GM12878 (cell line): ENCODE measurements at regions not wholly inside any gene's neighbourhood (a gene's known extent, or its start where the extent isn't known, plus 50 kb on each side); places are given as distances from the start of the nearest gene placed in this dataset.

Experiments used
- ATAC-seq: fragments of 200-7000 bp; cut with Tn5 transposase; 3 replicates; pipeline ENCODE4 v1.9.1; 2020; ENCODE audit warnings: mild to moderate bottlenecking, moderate library complexity
- BruUV-seq: library from RNA; stranded (reverse); fragments of 400-500 nt; replicated peaks from 2 replicates; lab custom pipeline; 2021; lab: Mats Ljungman, UMichigan
- CTCF ChIA-PET: fragments of 300-600 bp; sonication (Branson Sonifier 250); formaldehyde crosslinking; extraction: SDS; loops from one replicate; lab custom pipeline; 2021; ENCODE audit warnings: inconsistent platforms; lab: Yijun Ruan, JAX
- POLR2A ChIA-PET: fragments of 350-600 bp; formaldehyde crosslinking; extraction: SDS; loops from one replicate; lab custom pipeline; 2021; ENCODE audit warnings: inconsistent platforms; lab: Charles Lee
- RAD21 ChIA-PET: fragments of 300-600 bp; sonication (Branson Sonifier 250); formaldehyde crosslinking; loops from one replicate; lab custom pipeline; 2023; ENCODE audit warnings: antibody characterized with exemption; ENCODE audit not compliant: unreplicated experiment; lab: Charles Lee
- SMC1A ChIA-PET: fragments of 300-600 bp; sonication (Branson Sonifier 250); formaldehyde crosslinking; loops from one replicate; lab custom pipeline; 2023; ENCODE audit not compliant: unreplicated experiment, uncharacterized antibody; lab: Charles Lee
- DNase-seq: peaks from one replicate; pipeline ENCODE4 v3.0.0-alpha.2; 2011; ENCODE audit warnings: low read depth, low spot score
- FAIRE-seq: peaks from 3 replicates; lab custom pipeline; 2011; peaks lifted over from hg19 to GRCh38; lab: Jason Lieb, UNC
- H2AFZ ChIP-seq: 2 replicates; pipeline ENCODE4 v1.6.0; 2011; ENCODE audit warnings: low read depth, low read length, control low read depth; ENCODE audit not compliant: control insufficient read depth
- H3K27ac ChIP-seq: 2 replicates; pipeline ENCODE4 v1.5.1; 2011; ENCODE audit warnings: control low read depth; ENCODE audit not compliant: control insufficient read depth, insufficient read depth
- H3K27me3 ChIP-seq, 2 experiments: replicated peaks in 1 of 2; 2 replicates each; pipeline versions ENCODE4 v1.6.0 to v1.6.1; 2011; ENCODE audit warnings: low read length in 1 of 2; ENCODE audit not compliant: control insufficient read depth in 2 of 2, insufficient read depth in 2 of 2
- H3K36me3 ChIP-seq, 2 experiments: 2 replicates each; pipeline ENCODE4 v1.5.1; 2011; ENCODE audit warnings: low read length in 1 of 2; ENCODE audit not compliant: control insufficient read depth in 2 of 2, insufficient read depth in 2 of 2
- H3K4me1 ChIP-seq: 2 replicates; pipeline ENCODE4 v1.6.1; 2011; ENCODE audit warnings: mild to moderate bottlenecking, low read length, moderate library complexity, mixed read lengths; ENCODE audit not compliant: control insufficient read depth, insufficient read depth
- H3K4me2 ChIP-seq: 2 replicates; pipeline ENCODE4 v1.6.0; 2011; ENCODE audit warnings: control low read depth; ENCODE audit not compliant: control insufficient read depth, insufficient read depth
- H3K4me3 ChIP-seq: fragments of 200-600 bp; sonication (generic); 2 replicates; pipeline ENCODE4 v1.5.1; 2016
- H3K79me2 ChIP-seq: 2 replicates; pipeline ENCODE4 v1.6.0; 2011; ENCODE audit warnings: low read length; ENCODE audit not compliant: control insufficient read depth, insufficient read depth
- H3K9ac ChIP-seq: 2 replicates; pipeline ENCODE4 v1.8.0; 2011; ENCODE audit warnings: low read length, control low read depth, mixed read lengths; ENCODE audit not compliant: control insufficient read depth, insufficient read depth
- H3K9me3 ChIP-seq: replicated peaks from 3 replicates; pipeline ENCODE4 v1.5.1; 2011; ENCODE audit warnings: mild to moderate bottlenecking, low read length; ENCODE audit not compliant: control insufficient read depth, insufficient read depth
- H4K20me1 ChIP-seq: 2 replicates; pipeline ENCODE4 v1.6.0; 2011; ENCODE audit not compliant: control insufficient read depth, insufficient read depth
- CEBPZ ChIP-seq: fragments of 150-350 bp; IDR thresholded peaks from 2 replicates; pipeline ENCODE4 v1.6.1; 2016; ENCODE audit warnings: low read depth, low read length
- CHD1 ChIP-seq: IDR thresholded peaks from 2 replicates; pipeline ENCODE4 v1.6.1; 2012; ENCODE audit warnings: low read depth, low read length, improper control_type of control experiment
- GABPA ChIP-seq: IDR thresholded peaks from 2 replicates; pipeline ENCODE4 v1.6.1; 2014; ENCODE audit warnings: antibody characterized with exemption, low read depth, mild to moderate bottlenecking, inconsistent platforms
- KLF5 ChIP-seq: fragments of 450-650 bp; IDR thresholded peaks from 2 replicates; pipeline ENCODE4 v1.6.1; 2014; ENCODE audit warnings: mild to moderate bottlenecking; ENCODE audit not compliant: partially characterized antibody
- NFYA ChIP-seq: IDR thresholded peaks from 2 replicates; pipeline ENCODE4 v1.6.1; 2011; ENCODE audit warnings: low read depth, mild to moderate bottlenecking, low read length, improper control_type of control experiment, borderline replicate concordance
- NFYB ChIP-seq: IDR thresholded peaks from 2 replicates; pipeline ENCODE4 v1.6.1; 2011; ENCODE audit warnings: low read depth, mild to moderate bottlenecking, low read length, improper control_type of control experiment, moderate library complexity; ENCODE audit not compliant: insufficient read depth
- POLR2A ChIP-seq: IDR thresholded peaks from 2 replicates; pipeline ENCODE4 v1.6.1; 2011; ENCODE audit warnings: low read depth, mild to moderate bottlenecking, low read length
- POLR2AphosphoS2 ChIP-seq: IDR thresholded peaks from 2 replicates; pipeline ENCODE4 v1.6.1; 2011; ENCODE audit warnings: low read depth, mild to moderate bottlenecking, low read length, improper control_type of control experiment, moderate library complexity
- RAD51 ChIP-seq: fragments of 450-650 bp; IDR thresholded peaks from 2 replicates; pipeline ENCODE4 v1.6.1; 2016; ENCODE audit warnings: moderate library complexity, mild to moderate bottlenecking, inconsistent platforms
- SMAD5 ChIP-seq: IDR thresholded peaks from 2 replicates; pipeline ENCODE4 v1.6.1; 2016; ENCODE audit warnings: antibody characterized with exemption, low read depth
- SUZ12 ChIP-seq: fragments of 200-600 bp; sonication (generic); IDR thresholded peaks from one replicate; pipeline ENCODE4 v1.6.1; 2018; ENCODE audit warnings: antibody characterized with exemption, mild to moderate bottlenecking; ENCODE audit not compliant: unreplicated experiment
- TCF12 ChIP-seq: IDR thresholded peaks from 2 replicates; pipeline ENCODE4 v1.6.1; 2011; ENCODE audit warnings: low read depth, mild to moderate bottlenecking, low read length
- TCF7 ChIP-seq: IDR thresholded peaks from 2 replicates; pipeline ENCODE4 v1.6.1; 2014; ENCODE audit warnings: antibody characterized with exemption, borderline replicate concordance
- WRNIP1 ChIP-seq: IDR thresholded peaks from 2 replicates; pipeline ENCODE4 v1.6.1; 2011; ENCODE audit warnings: low read depth, low read length, improper control_type of control experiment, borderline replicate concordance
- ZNF622 ChIP-seq: fragments of 450-650 bp; IDR thresholded peaks from 2 replicates; pipeline ENCODE4 v1.6.1; 2017; ENCODE audit warnings: mild to moderate bottlenecking, inconsistent platforms
- WGBS: methylation state at CpG from one replicate; pipeline ENCODE4 v1.1.6; 2016; ENCODE audit warnings: low lambda C conversion rate; ENCODE audit not compliant: insufficient replicate concordance, insufficient coverage; ENCODE audit errors: missing lambda C conversion rate; 5-methylcytosine and 5-hydroxymethylcytosine counted together
- in situ Hi-C: fragments of 300-500 bp; cut with MboI; formaldehyde crosslinking; loops from 9 replicates; pipeline ENCODE4 v1.14.3; 2018; ENCODE audit warnings: mixed read lengths
- intact Hi-C: fragments of 100-400 bp; cut with micrococcal nuclease; formaldehyde crosslinking; loops from one replicate; pipeline ENCODE4 v1.14.2; 2022; ENCODE audit not compliant: unreplicated experiment
- TF ChIP-seq, protein P1 (sequence below): fragments of 450-650 bp; IDR thresholded peaks from 2 replicates; pipeline ENCODE4 v1.6.1; 2017; ENCODE audit warnings: mild to moderate bottlenecking, moderate library complexity
- TF ChIP-seq, protein P2 (sequence below): fragments of 450-650 bp; IDR thresholded peaks from 2 replicates; pipeline ENCODE4 v1.6.1; 2017; ENCODE audit warnings: low read depth, mild to moderate bottlenecking, moderate library complexity

GRCh38 chr19:30629086-30629485, 256.9 kb downstream of the ZNF536 start:
- ChIA-PET POLR2A (no interaction called here), RAD21 (no interaction called here)
- in situ Hi-C loops, result no loop called here

More at GRCh38 chr19:30629086-30629485, 256.9 kb downstream of the ZNF536 start:
- 32% methylated on average over 5 of the region's 5 CpGs for WGBS
- Histone ChIP-seq H2AFZ (no peak overlapping the region), H3K27me3 (no peaks in the 10 kb centered on the region), H3K4me3 (no peak overlapping the region), H3K4me1 (no peaks in the 10 kb centered on the region), H3K79me2 (no peaks in the 10 kb centered on the region), H3K9me3 (no peaks in the 10 kb centered on the region; the same call in 2 of the 3 replicates), H3K4me2 (no peak overlapping the region), H4K20me1 (no peaks in the 10 kb centered on the region), H3K27ac (no peak overlapping the region), H3K36me3 (no peaks in the 10 kb centered on the region), H3K9ac (no peak overlapping the region)
- FAIRE-seq (no peak), DNase-seq (no peak), ATAC-seq (no peak)
- ChIA-PET SMC1A (no interaction called here), CTCF (no interaction called here)
- no TSS peak for BruUV-seq
- TF ChIP-seq KLF5 (no peak), SUZ12 (no peak), SMAD5 (no peak), POLR2AphosphoS2 (no peak), NFYA (no peak), POLR2A (no peak), RAD51 (no peak), GABPA (no peak), CEBPZ (no peak), WRNIP1 (no peak), ZNF622 (no peak), TCF7 (no peak), NFYB (no peak), TCF12 (no peak), CHD1 (no peak)
- TF ChIP-seq, protein P1, sequence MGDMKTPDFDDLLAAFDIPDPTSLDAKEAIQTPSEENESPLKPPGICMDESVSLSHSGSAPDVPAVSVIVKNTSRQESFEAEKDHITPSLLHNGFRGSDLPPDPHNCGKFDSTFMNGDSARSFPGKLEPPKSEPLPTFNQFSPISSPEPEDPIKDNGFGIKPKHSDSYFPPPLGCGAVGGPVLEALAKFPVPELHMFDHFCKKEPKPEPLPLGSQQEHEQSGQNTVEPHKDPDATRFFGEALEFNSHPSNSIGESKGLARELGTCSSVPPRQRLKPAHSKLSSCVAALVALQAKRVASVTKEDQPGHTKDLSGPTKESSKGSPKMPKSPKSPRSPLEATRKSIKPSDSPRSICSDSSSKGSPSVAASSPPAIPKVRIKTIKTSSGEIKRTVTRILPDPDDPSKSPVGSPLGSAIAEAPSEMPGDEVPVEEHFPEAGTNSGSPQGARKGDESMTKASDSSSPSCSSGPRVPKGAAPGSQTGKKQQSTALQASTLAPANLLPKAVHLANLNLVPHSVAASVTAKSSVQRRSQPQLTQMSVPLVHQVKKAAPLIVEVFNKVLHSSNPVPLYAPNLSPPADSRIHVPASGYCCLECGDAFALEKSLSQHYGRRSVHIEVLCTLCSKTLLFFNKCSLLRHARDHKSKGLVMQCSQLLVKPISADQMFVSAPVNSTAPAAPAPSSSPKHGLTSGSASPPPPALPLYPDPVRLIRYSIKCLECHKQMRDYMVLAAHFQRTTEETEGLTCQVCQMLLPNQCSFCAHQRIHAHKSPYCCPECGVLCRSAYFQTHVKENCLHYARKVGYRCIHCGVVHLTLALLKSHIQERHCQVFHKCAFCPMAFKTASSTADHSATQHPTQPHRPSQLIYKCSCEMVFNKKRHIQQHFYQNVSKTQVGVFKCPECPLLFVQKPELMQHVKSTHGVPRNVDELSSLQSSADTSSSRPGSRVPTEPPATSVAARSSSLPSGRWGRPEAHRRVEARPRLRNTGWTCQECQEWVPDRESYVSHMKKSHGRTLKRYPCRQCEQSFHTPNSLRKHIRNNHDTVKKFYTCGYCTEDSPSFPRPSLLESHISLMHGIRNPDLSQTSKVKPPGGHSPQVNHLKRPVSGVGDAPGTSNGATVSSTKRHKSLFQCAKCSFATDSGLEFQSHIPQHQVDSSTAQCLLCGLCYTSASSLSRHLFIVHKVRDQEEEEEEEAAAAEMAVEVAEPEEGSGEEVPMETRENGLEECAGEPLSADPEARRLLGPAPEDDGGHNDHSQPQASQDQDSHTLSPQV, result no peak
- TF ChIP-seq, protein P2, sequence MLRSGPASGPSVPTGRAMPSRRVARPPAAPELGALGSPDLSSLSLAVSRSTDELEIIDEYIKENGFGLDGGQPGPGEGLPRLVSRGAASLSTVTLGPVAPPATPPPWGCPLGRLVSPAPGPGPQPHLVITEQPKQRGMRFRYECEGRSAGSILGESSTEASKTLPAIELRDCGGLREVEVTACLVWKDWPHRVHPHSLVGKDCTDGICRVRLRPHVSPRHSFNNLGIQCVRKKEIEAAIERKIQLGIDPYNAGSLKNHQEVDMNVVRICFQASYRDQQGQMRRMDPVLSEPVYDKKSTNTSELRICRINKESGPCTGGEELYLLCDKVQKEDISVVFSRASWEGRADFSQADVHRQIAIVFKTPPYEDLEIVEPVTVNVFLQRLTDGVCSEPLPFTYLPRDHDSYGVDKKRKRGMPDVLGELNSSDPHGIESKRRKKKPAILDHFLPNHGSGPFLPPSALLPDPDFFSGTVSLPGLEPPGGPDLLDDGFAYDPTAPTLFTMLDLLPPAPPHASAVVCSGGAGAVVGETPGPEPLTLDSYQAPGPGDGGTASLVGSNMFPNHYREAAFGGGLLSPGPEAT, result no peak
- intact Hi-C loops, result no loop called here
